ENCODE measurements at regions not wholly inside any gene's neighbourhood (a gene's known extent, or its start where the extent isn't known, plus 50 kb on each side); places are given as distances from the start of the nearest gene placed in this dataset.

DNA sequence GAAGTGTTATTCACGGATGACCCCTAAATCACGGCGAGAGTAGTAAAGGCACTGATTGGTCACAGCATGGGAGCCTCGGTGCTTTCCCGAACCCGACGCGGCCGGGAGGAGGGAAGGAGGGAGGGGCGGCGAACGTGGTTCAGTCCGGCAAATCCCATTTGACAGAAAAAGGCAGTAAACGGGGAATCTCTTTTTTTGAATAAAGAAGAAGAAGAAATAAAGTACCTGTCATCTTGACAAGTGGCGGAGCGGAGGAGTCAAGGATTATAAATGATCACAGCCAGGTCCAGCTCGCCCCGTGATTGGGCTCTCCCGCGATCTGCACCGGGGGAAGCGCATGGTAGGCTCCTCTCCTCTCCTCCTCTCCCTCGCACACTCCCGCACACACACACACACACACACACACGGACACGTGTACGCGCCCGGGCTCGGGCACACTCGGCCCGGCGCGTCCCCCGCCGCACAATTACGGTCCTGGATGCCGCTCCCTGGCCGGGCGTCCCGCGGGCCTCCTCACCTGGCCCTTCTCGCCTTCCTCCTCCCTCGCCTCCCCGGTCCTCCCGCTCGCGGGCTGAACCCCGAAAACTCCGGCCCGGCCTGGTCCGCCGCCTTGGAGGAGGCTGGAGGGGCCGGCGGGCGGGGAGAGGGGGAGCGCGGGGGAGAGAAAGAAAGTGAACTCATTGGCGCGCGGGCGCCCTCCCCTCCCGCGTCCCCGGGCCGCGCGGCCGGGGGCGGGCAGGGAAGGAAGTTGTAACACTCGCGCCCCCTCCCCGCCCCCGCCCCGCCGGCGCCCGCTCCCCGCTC is 99.2 kb upstream of the TENM3 start:
- no peaks in the 10 kb centered on the region for H3K9me3 ChIP-seq
- ATAC-seq = peak; percentile 60
- H3K27me3 ChIP-seq = peaks cover 70 to 98% of the 10 kb centered on the region in 2 donors
- TF ChIP-seq, protein P1, sequence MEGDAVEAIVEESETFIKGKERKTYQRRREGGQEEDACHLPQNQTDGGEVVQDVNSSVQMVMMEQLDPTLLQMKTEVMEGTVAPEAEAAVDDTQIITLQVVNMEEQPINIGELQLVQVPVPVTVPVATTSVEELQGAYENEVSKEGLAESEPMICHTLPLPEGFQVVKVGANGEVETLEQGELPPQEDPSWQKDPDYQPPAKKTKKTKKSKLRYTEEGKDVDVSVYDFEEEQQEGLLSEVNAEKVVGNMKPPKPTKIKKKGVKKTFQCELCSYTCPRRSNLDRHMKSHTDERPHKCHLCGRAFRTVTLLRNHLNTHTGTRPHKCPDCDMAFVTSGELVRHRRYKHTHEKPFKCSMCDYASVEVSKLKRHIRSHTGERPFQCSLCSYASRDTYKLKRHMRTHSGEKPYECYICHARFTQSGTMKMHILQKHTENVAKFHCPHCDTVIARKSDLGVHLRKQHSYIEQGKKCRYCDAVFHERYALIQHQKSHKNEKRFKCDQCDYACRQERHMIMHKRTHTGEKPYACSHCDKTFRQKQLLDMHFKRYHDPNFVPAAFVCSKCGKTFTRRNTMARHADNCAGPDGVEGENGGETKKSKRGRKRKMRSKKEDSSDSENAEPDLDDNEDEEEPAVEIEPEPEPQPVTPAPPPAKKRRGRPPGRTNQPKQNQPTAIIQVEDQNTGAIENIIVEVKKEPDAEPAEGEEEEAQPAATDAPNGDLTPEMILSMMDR (IDR thresholded peaks at IDR 0.05) = no peak
- H3K4me3 ChIP-seq = peak overlapping the region; percentile 36 to 48
- H3K4me1 ChIP-seq = peaks cover 8 to 13% of the 10 kb centered on the region in 2 donors
- H3K27ac ChIP-seq = no peak overlapping the region
- H3K36me3 ChIP-seq = no peaks in the 10 kb centered on the region
- peak in 3 of 4 donors; percentile 34 to 76 (median 55) for DNase-seq
- intact Hi-C loops (cut with DNase I) = no loop called here

DNA sequence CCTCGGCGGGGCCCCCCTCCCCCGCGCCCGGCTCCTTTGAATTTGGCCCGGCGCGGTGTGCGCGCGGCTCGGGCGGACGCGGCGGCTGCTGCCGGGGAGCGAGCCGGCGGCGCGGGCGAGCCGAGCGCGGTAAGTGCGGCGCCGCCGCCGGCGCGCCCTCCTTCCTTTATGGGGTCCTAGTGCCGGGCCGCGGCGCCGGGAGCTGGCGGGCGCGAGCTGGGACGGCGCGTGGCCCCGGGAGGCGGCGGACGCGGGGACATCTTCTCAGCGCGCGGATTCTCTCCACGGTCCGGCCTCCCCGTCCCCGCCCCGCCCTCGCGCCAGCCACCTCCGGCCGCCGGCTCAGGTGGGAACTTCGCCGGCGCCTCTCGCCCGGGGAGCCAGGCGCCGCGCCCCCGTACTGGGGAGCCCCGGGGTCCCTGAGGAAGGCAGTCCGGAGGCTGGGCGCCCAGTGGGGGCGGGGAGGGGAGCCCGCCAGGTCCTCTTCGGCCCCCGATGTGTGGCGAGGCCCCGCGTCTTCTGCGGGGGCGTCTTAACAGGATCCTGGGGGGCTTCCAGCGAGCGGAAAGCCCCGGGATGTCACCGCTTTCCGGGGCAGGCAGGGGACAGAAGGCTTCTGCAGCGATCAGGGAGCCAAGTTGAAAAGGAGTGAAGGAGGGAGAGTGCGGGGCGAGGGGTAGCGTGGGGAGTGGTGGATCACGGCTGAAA is 98.4 kb upstream of the TENM3 start:
- H3K27ac ChIP-seq = no peak overlapping the region
- H3K4me3 ChIP-seq = peak overlapping the region; percentile 36 to 48
- H3K4me1 ChIP-seq = peaks cover 8 to 13% of the 10 kb centered on the region in 2 donors
- no peaks in the 10 kb centered on the region for H3K9me3 ChIP-seq
- DNase-seq (peak in 1 of 4 donors; percentile 13), ATAC-seq (no peak)
- H3K36me3 ChIP-seq = no peaks in the 10 kb centered on the region
- intact Hi-C loops (cut with DNase I) = no loop called here
- H3K27me3 ChIP-seq = peaks cover 70 to 98% of the 10 kb centered on the region in 2 donors
- TF ChIP-seq, protein P1 (IDR thresholded peaks at IDR 0.05) = no peak

DNA sequence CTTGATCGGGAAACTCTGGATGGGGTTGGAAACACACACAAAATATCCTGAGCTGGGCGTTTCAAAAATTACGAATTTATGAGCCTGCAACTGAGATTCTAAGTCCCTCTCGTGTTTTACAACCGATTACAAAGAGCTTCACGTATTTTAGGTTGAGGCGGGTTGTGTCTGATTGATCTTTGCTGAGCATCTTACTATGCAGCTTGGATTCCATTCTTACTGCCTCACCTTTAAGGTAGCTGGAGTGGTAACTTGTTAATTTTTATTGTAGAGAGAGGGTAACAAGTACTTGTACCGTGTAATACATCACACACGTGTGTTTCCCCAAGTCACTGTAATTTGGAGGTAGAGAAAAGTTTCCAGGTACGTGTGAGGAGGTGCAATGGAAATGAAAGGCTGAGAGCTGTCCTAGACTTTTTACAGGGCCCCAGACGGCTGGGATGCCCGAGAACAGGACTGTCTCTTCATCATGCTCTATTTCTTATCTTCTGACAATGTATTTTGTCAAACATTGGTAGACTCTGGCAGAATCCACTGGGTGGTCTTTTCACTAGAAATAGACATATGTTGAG is 97.8 kb upstream of the TENM3 start:
- Histone ChIP-seq H3K4me1 (peaks cover 8 to 13% of the 10 kb centered on the region in 2 donors), H3K4me3 (peak overlapping the region in 1 of 2 donors; percentile 48), H3K36me3 (no peaks in the 10 kb centered on the region), H3K27me3 (peaks cover 69 to 97% of the 10 kb centered on the region in 2 donors), H3K27ac (no peak overlapping the region), H3K9me3 (no peaks in the 10 kb centered on the region)
- TF ChIP-seq, protein P1 (IDR thresholded peaks at IDR 0.05) = no peak
- no peak for DNase-seq
- ATAC-seq = no peak
- intact Hi-C loops (cut with DNase I) = no loop called here

DNA sequence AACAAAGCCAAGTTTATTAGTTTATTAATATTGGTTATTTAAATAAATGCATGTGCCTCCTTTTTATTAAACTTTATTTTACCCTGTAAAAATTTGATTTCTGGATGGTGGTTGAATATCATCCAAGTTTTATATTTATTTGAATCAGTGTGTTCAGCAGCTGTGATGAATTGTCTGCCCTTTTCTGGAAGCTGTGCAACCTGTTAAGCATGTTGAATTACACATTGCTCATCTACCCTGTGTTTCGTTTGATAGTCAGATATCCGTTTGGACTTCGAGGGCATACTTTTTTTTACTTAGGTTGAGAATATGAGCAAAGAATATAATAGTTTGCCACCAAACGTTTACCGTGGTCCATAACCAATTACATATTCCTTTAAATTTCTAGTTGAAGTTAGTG is 95.8 kb upstream of the TENM3 start:
- Histone ChIP-seq H3K9me3 (no peaks in the 10 kb centered on the region), H3K27ac (no peak overlapping the region), H3K4me3 (no peak overlapping the region), H3K36me3 (no peaks in the 10 kb centered on the region), H3K4me1 (peaks cover 8 to 13% of the 10 kb centered on the region in 2 donors), H3K27me3 (peaks cover 50 to 77% of the 10 kb centered on the region in 2 donors)
- ATAC-seq = no peak
- TF ChIP-seq, protein P1 (IDR thresholded peaks at IDR 0.05) = no peak
- DNase-seq = no peak
- intact Hi-C loops (cut with DNase I) = no loop called here

DNA sequence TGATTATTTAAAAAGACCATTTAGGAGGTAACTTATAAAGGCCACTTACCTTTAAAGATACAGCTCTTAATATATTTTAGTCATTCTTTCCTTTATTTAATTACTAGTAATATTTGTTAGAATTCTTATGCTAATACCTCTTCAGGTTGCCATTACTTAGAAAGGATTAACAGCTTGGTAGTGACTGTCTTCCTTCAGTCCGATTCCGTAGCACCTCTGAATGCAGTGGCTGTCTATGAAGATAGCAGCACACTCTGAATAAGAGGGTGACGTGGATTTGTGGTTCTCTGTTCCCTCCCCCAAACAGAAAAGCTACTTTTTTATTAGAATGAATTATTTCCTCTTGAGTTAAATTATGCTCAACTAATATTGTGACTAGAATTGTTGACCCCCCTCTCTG is 92.6 kb upstream of the TENM3 start:
- no peak for DNase-seq
- no peaks in the 10 kb centered on the region for H3K36me3 ChIP-seq
- no peak overlapping the region for H3K27ac ChIP-seq
- H3K27me3 ChIP-seq = peaks cover 18 to 45% of the 10 kb centered on the region in 2 donors
- H3K4me1 ChIP-seq = no peaks in the 10 kb centered on the region
- no peaks in the 10 kb centered on the region for H3K9me3 ChIP-seq
- H3K4me3 ChIP-seq = no peak overlapping the region
- TF ChIP-seq, protein P1 (IDR thresholded peaks at IDR 0.05) = no peak
- no peak for ATAC-seq
- intact Hi-C loops (cut with DNase I) = no loop called here
